Upper lobe of right lung (tissue), 1 donor: ENCODE measurements at regions not wholly inside any gene's neighbourhood (a gene's known extent, or its start where the extent isn't known, plus 50 kb on each side); places are given as distances from the start of the nearest gene placed in this dataset.

Source experiments
- ATAC-seq: fragments of 200-7000 bp; cut with Tn5 transposase; one replicate; pipeline ENCODE4 v1.9.1; 2020; ENCODE audit warnings: mild to moderate bottlenecking, moderate library complexity
- DNase-seq: peaks from one replicate; pipeline ENCODE4 v3.0.0-alpha.2; 2020
- H3K27ac ChIP-seq: fragments of 200-600 bp; one replicate; pipeline ENCODE4 v1.8.0; 2022
- H3K27me3 ChIP-seq: fragments of 200-600 bp; one replicate; pipeline ENCODE4 v1.8.0; 2022; ENCODE audit warnings: mild to moderate bottlenecking
- H3K36me3 ChIP-seq: fragments of 200-600 bp; one replicate; pipeline ENCODE4 v1.8.0; 2022
- H3K4me1 ChIP-seq: fragments of 200-600 bp; one replicate; pipeline ENCODE4 v1.8.0; 2022
- H3K4me3 ChIP-seq: fragments of 200-600 bp; one replicate; pipeline ENCODE4 v1.8.0; 2022; ENCODE audit warnings: mild to moderate bottlenecking
- H3K9me3 ChIP-seq: fragments of 200-600 bp; one replicate; pipeline ENCODE4 v1.8.0; 2022
- CTCF ChIP-seq: fragments of 200-600 bp; IDR thresholded peaks from one replicate; pipeline ENCODE4 v1.8.0; 2022; ENCODE audit warnings: antibody characterized with exemption
- intact Hi-C: fragments of 100-400 bp; cut with DNase I; formaldehyde crosslinking; loops from one replicate; pipeline ENCODE4 v1.11.0; 2022
- donor health status: DM: no; HTN: yes; CAD: no; lungs with severe emphysema.

GRCh38 chr9:8262625-8263622, 463.3 kb upstream of the DMAC1 start:
- Histone ChIP-seq H3K36me3 (no peaks in the 10 kb centered on the region), H3K4me3 (no peak overlapping the region), H3K27me3 (no peaks in the 10 kb centered on the region), H3K4me1 (peaks cover 4% of the 10 kb centered on the region), H3K9me3 (no peaks in the 10 kb centered on the region), H3K27ac (no peak overlapping the region)
- ATAC-seq (peak; percentile 51), DNase-seq (no peak)
- intact Hi-C loops: no loop called here
- TF ChIP-seq CTCF: no peak

GRCh38 chr9:8261737-8262136, 462.2 kb upstream of the DMAC1 start:
- Histone ChIP-seq H3K4me3 (no peak overlapping the region), H3K27ac (no peak overlapping the region), H3K27me3 (no peaks in the 10 kb centered on the region), H3K36me3 (no peaks in the 10 kb centered on the region), H3K9me3 (no peaks in the 10 kb centered on the region), H3K4me1 (no peaks in the 10 kb centered on the region)
- no peak for TF ChIP-seq CTCF
- ATAC-seq (no peak), DNase-seq (no peak)
- intact Hi-C loops: no loop called here

- Histone ChIP-seq H3K4me3 (no peak overlapping the region), H3K9me3 (no peaks in the 10 kb centered on the region), H3K36me3 (no peaks in the 10 kb centered on the region), H3K4me1 (no peaks in the 10 kb centered on the region), H3K27me3 (no peaks in the 10 kb centered on the region), H3K27ac (no peak overlapping the region)
- peak; percentile 19 for ATAC-seq
- intact Hi-C loops: no loop called here
- TF ChIP-seq CTCF: no peak
- DNase-seq: no peak
These were observed 459.4 kb upstream of the DMAC1 start for GRCh38 chr9:8259028-8259427.

GRCh38 chr9:8256880-8257279, 457.3 kb upstream of the DMAC1 start:
- intact Hi-C loops: no loop called here
- Histone ChIP-seq H3K27ac (no peak overlapping the region), H3K27me3 (no peaks in the 10 kb centered on the region), H3K36me3 (no peaks in the 10 kb centered on the region), H3K4me1 (no peaks in the 10 kb centered on the region), H3K9me3 (no peaks in the 10 kb centered on the region), H3K4me3 (no peak overlapping the region)
- no peak for TF ChIP-seq CTCF
- DNase-seq: no peak
- ATAC-seq: no peak

- intact Hi-C loops: no loop called here
- Histone ChIP-seq H3K9me3 (no peaks in the 10 kb centered on the region), H3K27me3 (no peaks in the 10 kb centered on the region), H3K36me3 (no peaks in the 10 kb centered on the region), H3K27ac (no peak overlapping the region), H3K4me1 (no peaks in the 10 kb centered on the region), H3K4me3 (no peak overlapping the region)
- TF ChIP-seq CTCF: no peak
- ATAC-seq (no peak), DNase-seq (no peak)
These were observed 456.3 kb upstream of the DMAC1 start for GRCh38 chr9:8255850-8256249.
